HCT116 (cell line): ENCODE measurements at regions not wholly inside any gene's neighbourhood (a gene's known extent, or its start where the extent isn't known, plus 50 kb on each side); places are given as distances from the start of the nearest gene placed in this dataset.

ENCODE experiments used
- ATAC-seq: fragments of 200-7000 bp; cut with Tn5 transposase; 2 replicates; pipeline ENCODE4 v1.9.1; 2020; ENCODE audit warnings: mild to moderate bottlenecking, moderate library complexity
- BruUV-seq: library from RNA; stranded (reverse); fragments of 400-500 nt; replicated peaks from 2 replicates; lab custom pipeline; 2021; lab: Mats Ljungman, UMichigan
- CTCF ChIA-PET: fragments of 300-600 bp; sonication (Branson Sonifier 250); formaldehyde crosslinking; loops from one replicate; lab custom pipeline; 2021; ENCODE audit warnings: antibody characterized with exemption; lab: Charles Lee
- POLR2A ChIA-PET: fragments of 300-600, 350-600 bp; sonication (Branson Sonifier 250); formaldehyde crosslinking; loops from one replicate; lab custom pipeline; 2021; ENCODE audit warnings: antibody characterized with exemption; lab: Charles Lee
- RAD21 ChIA-PET, 2 experiments: fragments of 300-600 bp; sonication (Branson Sonifier 250); formaldehyde crosslinking; loops; one replicate each; lab custom pipeline; 2023; ENCODE audit warnings: low total read pairs in 2 of 2; ENCODE audit not compliant: uncharacterized antibody in 2 of 2, unreplicated experiment in 2 of 2, low non-redundant PET in 1 of 2; lab: Charles Lee
- DNase-seq: peaks from one replicate; pipeline ENCODE4 v3.0.0-alpha.2; 2010; ENCODE audit warnings: low read depth, low spot score
- H2AFZ ChIP-seq: fragments of 200-600 bp; shearing (Covaris generic), sonication (generic); 2 replicates; pipeline ENCODE4 v1.6.1; 2017; ENCODE audit warnings: low read depth, mixed run types, mixed read lengths, antibody characterized with exemption, low read length; ENCODE audit not compliant: poor library complexity, severe bottlenecking
- H3K27ac ChIP-seq: 2 replicates; pipeline ENCODE4 v1.5.1; 2012; ENCODE audit warnings: low read depth, low read length
- H3K27me3 ChIP-seq: fragments of 200-600 bp; sonication (generic); 2 replicates; pipeline ENCODE4 v1.6.1; 2016; ENCODE audit warnings: mixed run types, low read length, mixed read lengths; ENCODE audit not compliant: insufficient read depth
- H3K36me3 ChIP-seq, 2 experiments: fragments of 200-500 bp in 1 of 2; fragments of 200-600 bp in 1 of 2; sonication (Bioruptor generic) in 1 of 2; sonication (generic) in 1 of 2; 2 replicates each; pipeline versions ENCODE4 v1.5.1 to v1.6.1; 2014 to 2016; ENCODE audit warnings: low read length in 2 of 2, inconsistent platforms in 1 of 2, mixed read lengths in 1 of 2, mixed run types in 1 of 2; ENCODE audit not compliant: insufficient read depth in 2 of 2, control insufficient read depth in 1 of 2
- H3K4me1 ChIP-seq, 2 experiments: fragments of 200-600 bp in 1 of 2; sonication (generic) in 1 of 2; 2 replicates each; pipeline versions ENCODE4 v1.5.1 to v1.6.1; 2012 to 2017; ENCODE audit warnings: low read length in 2 of 2, inconsistent platforms in 1 of 2, mild to moderate bottlenecking in 1 of 2, mixed read lengths in 1 of 2, mixed run types in 1 of 2, moderate library complexity in 1 of 2; ENCODE audit not compliant: insufficient read depth in 2 of 2, control insufficient read depth in 1 of 2
- H3K4me2 ChIP-seq: fragments of 200-600 bp; sonication (generic); 2 replicates; pipeline ENCODE4 v1.6.1; 2017; ENCODE audit warnings: mixed run types, low read length, mixed read lengths
- H3K4me3 ChIP-seq, 2 experiments: fragments of 200-600 bp in 1 of 2; sonication (generic) in 1 of 2; replicated peaks in 1 of 2; 2 replicates each; pipeline ENCODE4 v1.5.1; 2011 to 2016; ENCODE audit warnings: low read length in 2 of 2, control low read depth in 1 of 2, low read depth in 1 of 2, mild to moderate bottlenecking in 1 of 2, mixed read lengths in 1 of 2, mixed run types in 1 of 2
- H3K79me2 ChIP-seq: fragments of 200-600 bp; sonication (generic); 2 replicates; pipeline ENCODE4 v1.6.1; 2017; ENCODE audit warnings: mild to moderate bottlenecking, mixed run types, low read length, moderate library complexity, mixed read lengths; ENCODE audit not compliant: insufficient read depth
- H3K9ac ChIP-seq: fragments of 200-600 bp; sonication (generic); 2 replicates; pipeline ENCODE4 v1.6.1; 2016; ENCODE audit warnings: low read length, mixed read lengths
- H3K9me2 ChIP-seq: fragments of 200-600 bp; sonication (generic), shearing (Covaris generic); 2 replicates; pipeline ENCODE4 v1.6.1; 2017; ENCODE audit warnings: mixed run types, mild to moderate bottlenecking, moderate library complexity; ENCODE audit not compliant: insufficient read depth
- H3K9me3 ChIP-seq, 2 experiments: fragments of 200-500 bp in 1 of 2; fragments of 200-600 bp in 1 of 2; sonication (Bioruptor generic) in 1 of 2; sonication (generic) in 1 of 2; 2 replicates each; pipeline ENCODE4 v1.6.1; 2014 to 2017; ENCODE audit warnings: low read length in 2 of 2, mixed read lengths in 2 of 2, inconsistent platforms in 1 of 2, low read depth in 1 of 2, mild to moderate bottlenecking in 1 of 2, mixed run types in 1 of 2, moderate library complexity in 1 of 2; ENCODE audit not compliant: control insufficient read depth in 1 of 2, insufficient read depth in 1 of 2
- H4K20me1 ChIP-seq: fragments of 200-600 bp; sonication (generic), shearing (Covaris generic); 2 replicates; pipeline ENCODE4 v1.6.1; 2017; ENCODE audit warnings: mixed run types, mild to moderate bottlenecking, moderate library complexity; ENCODE audit not compliant: insufficient read depth
- ATF3 ChIP-seq: IDR thresholded peaks from 2 replicates; pipeline ENCODE4 v1.6.1; 2012
- CBX3 ChIP-seq: IDR thresholded peaks from 2 replicates; pipeline ENCODE4 v1.6.1; 2012; ENCODE audit warnings: low read depth
- CTCF ChIP-seq, 3 experiments: fragments of 200-600 bp in 1 of 3; sonication (generic) in 1 of 3; IDR thresholded peaks in 2 of 3; conservative IDR thresholded peaks in 1 of 3; 2 replicates each; pipeline ENCODE4 v1.5.1; 2012 to 2017; ENCODE audit warnings: low read depth in 2 of 3, low read length in 2 of 3, antibody characterized with exemption in 1 of 3, borderline replicate concordance in 1 of 3, control low read depth in 1 of 3, mild to moderate bottlenecking in 1 of 3, mixed read lengths in 1 of 3, mixed run types in 1 of 3, moderate library complexity in 1 of 3; ENCODE audit not compliant: insufficient read depth in 1 of 3
- EGR1 ChIP-seq: IDR thresholded peaks from 2 replicates; pipeline ENCODE4 v1.6.1; 2012; ENCODE audit warnings: low read depth
- ELF1 ChIP-seq: IDR thresholded peaks from 2 replicates; pipeline ENCODE4 v1.6.1; 2012; ENCODE audit warnings: low read depth, borderline replicate concordance
- EZH2 ChIP-seq: fragments of 200-600 bp; sonication (generic); IDR thresholded peaks from 2 replicates; pipeline ENCODE4 v1.6.1; 2017; ENCODE audit warnings: antibody characterized with exemption, mixed run types
- EZH2phosphoT487 ChIP-seq: fragments of 200-600 bp; IDR thresholded peaks from 2 replicates; pipeline ENCODE4 v1.6.1; 2018; ENCODE audit warnings: antibody characterized with exemption, borderline replicate concordance
- FOSL1 ChIP-seq: IDR thresholded peaks from 2 replicates; pipeline ENCODE4 v1.6.1; 2012; ENCODE audit warnings: low read depth
- JUND ChIP-seq: IDR thresholded peaks from 2 replicates; pipeline ENCODE4 v1.6.1; 2012
- MAX ChIP-seq: IDR thresholded peaks from 2 replicates; pipeline ENCODE4 v1.6.1; 2012
- POLR2A ChIP-seq: IDR thresholded peaks from 2 replicates; pipeline ENCODE4 v1.7.0; 2011; ENCODE audit warnings: borderline replicate concordance; ENCODE audit not compliant: insufficient read depth, insufficient read length; ENCODE audit errors: extremely low read depth
- POLR2AphosphoS5 ChIP-seq: IDR thresholded peaks from 2 replicates; pipeline ENCODE4 v1.6.1; 2011; ENCODE audit warnings: mild to moderate bottlenecking, low read depth, low read length, moderate library complexity
- RAD21 ChIP-seq: IDR thresholded peaks from 2 replicates; pipeline ENCODE4 v1.6.1; 2012; ENCODE audit warnings: low read depth, mild to moderate bottlenecking
- REST ChIP-seq: IDR thresholded peaks from 2 replicates; pipeline ENCODE4 v1.6.1; 2012; ENCODE audit warnings: low read depth
- SP1 ChIP-seq: IDR thresholded peaks from 2 replicates; pipeline ENCODE4 v1.6.1; 2012; ENCODE audit warnings: low read depth
- SRF ChIP-seq: IDR thresholded peaks from 2 replicates; pipeline ENCODE4 v1.6.1; 2012; ENCODE audit warnings: low read depth
- TCF7L2 ChIP-seq: IDR thresholded peaks from 2 replicates; pipeline ENCODE4 v1.7.0; 2011; ENCODE audit warnings: borderline replicate concordance, inconsistent platforms; ENCODE audit not compliant: insufficient read depth, insufficient read length; ENCODE audit errors: extremely low read depth
- YY1 ChIP-seq: IDR thresholded peaks from 2 replicates; pipeline ENCODE4 v1.6.1; 2011; ENCODE audit warnings: low read length, low read depth, moderate library complexity, mild to moderate bottlenecking; ENCODE audit not compliant: insufficient replicate concordance; ENCODE audit errors: extremely low read depth
- ZFX ChIP-seq: fragments of 450-650 bp; IDR thresholded peaks from 2 replicates; pipeline ENCODE4 v1.6.1; 2017
- ZNF274 ChIP-seq: fragments of 200-500 bp; sonication (Bioruptor generic); IDR thresholded peaks from 2 replicates; pipeline ENCODE4 v1.6.1; 2014; ENCODE audit warnings: mild to moderate bottlenecking, low read depth, low read length, inconsistent platforms
- intact Hi-C: fragments of 100-400 bp; cut with micrococcal nuclease; formaldehyde crosslinking; loops from 2 replicates; pipeline ENCODE4 v1.10.0; 2022

GRCh38 chr10:64062793-64063192, 541.6 kb downstream of the REEP3 start:
- H3K79me2 ChIP-seq: no peaks in the 10 kb centered on the region
- no peak overlapping the region for H3K4me3 ChIP-seq
- no peaks in the 10 kb centered on the region for H3K9me2 ChIP-seq
- TF ChIP-seq EGR1 (no peak), FOSL1 (no peak), JUND (no peak), EZH2 (no peak), SRF (no peak), ELF1 (no peak), RAD21 (no peak), CTCF (IDR thresholded peaks at IDR 0.05 in 2 of 3, conservative IDR thresholded peaks at IDR 0.05 in 1 of 3; ENCODE audit: borderline replicate concordance in 1 of 3, insufficient read depth in 1 of 3, low read depth in 2 of 3, low read length in 2 of 3) (no peak), EZH2phosphoT487 (no peak), POLR2AphosphoS5 (no peak), MAX (no peak), ZNF274 (no peak), TCF7L2 (no peak), SP1 (no peak), REST (no peak), ZFX (no peak), ATF3 (no peak), POLR2A (no peak), YY1 (no peak), CBX3 (no peak)
- RAD21 ChIA-PET: no interaction called here
- intact Hi-C loops: no loop called here
- no peak overlapping the region for H3K4me2 ChIP-seq
- no peak overlapping the region for H3K9ac ChIP-seq
- no peaks in the 10 kb centered on the region for H4K20me1 ChIP-seq
- ATAC-seq (no peak), DNase-seq (no peak)
- H3K27ac ChIP-seq: no peak overlapping the region
- H3K4me1 ChIP-seq: no peaks in the 10 kb centered on the region
- H3K9me3 ChIP-seq: no peaks in the 10 kb centered on the region
- H2AFZ ChIP-seq: no peak overlapping the region
- no peaks in the 10 kb centered on the region for H3K27me3 ChIP-seq
- POLR2A ChIA-PET: no interaction called here
- CTCF ChIA-PET: no interaction called here
- no TSS peak for BruUV-seq
- no peaks in the 10 kb centered on the region for H3K36me3 ChIP-seq
